MM.1S (cell line): ENCODE measurements at regions not wholly inside any gene's neighbourhood (a gene's known extent, or its start where the extent isn't known, plus 50 kb on each side); places are given as distances from the start of the nearest gene placed in this dataset.
"Not testable (repeated sequence)": the region's sequence is repeated elsewhere in the genome, so short reads cannot be mapped to it uniquely, and the experiment has no call there.

Source experiments
- CTCF ChIP-seq: fragments of 300-600 bp; sonication (generic); IDR thresholded peaks from 2 replicates; pipeline ENCODE4 v1.5.1; 2016; ENCODE audit warnings: antibody characterized with exemption, low read length, mixed read lengths
- EZH2 ChIP-seq: fragments of 300-600 bp; sonication (generic); optimal IDR thresholded peaks from 2 replicates; pipeline ENCODE3; 2017; ENCODE audit warnings: low read depth, mild to moderate bottlenecking, antibody characterized with exemption, low read length, mixed read lengths
- EZH2phosphoT487 ChIP-seq: fragments of 300-600 bp; sonication (generic); IDR thresholded peaks from 2 replicates; pipeline ENCODE4 v1.6.1; 2018; ENCODE audit warnings: antibody characterized with exemption, low read length

GRCh38 chr2:132304661-132305380 lies 111.8 kb upstream of the GPR39 start:
- not testable (repeated sequence) for TF ChIP-seq EZH2phosphoT487, CTCF, EZH2
